Fibroblast of peridontal ligament (primary cell): ENCODE measurements at regions not wholly inside any gene's neighbourhood (a gene's known extent, or its start where the extent isn't known, plus 50 kb on each side); places are given as distances from the start of the nearest gene placed in this dataset.
A peak's percentile ranks its signal among the peaks of the same experiment; 100 is the strongest.
"Not testable (repeated sequence)": the region's sequence is repeated elsewhere in the genome, so short reads cannot be mapped to it uniquely, and the experiment has no call there.

ENCODE experiments used
- DNase-seq: peaks from one replicate; pipeline ENCODE4 v3.0.0-alpha.2; 2010; ENCODE audit errors: extremely low read depth

GRCh38 chr3:106303766-106304165 lies 435.0 kb upstream of the CBLB start:
- DNase-seq, result no peak

GRCh38 chr3:106305127-106305526 lies 436.3 kb upstream of the CBLB start:
- DNase-seq, result peak; percentile 14

- DNase-seq, result peak; percentile 24
These were observed 437.1 kb upstream of the CBLB start for GRCh38 chr3:106305882-106306435.

GRCh38 chr3:106309274-106309673 lies 440.5 kb upstream of the CBLB start:
- no peak for DNase-seq

- DNase-seq, result not testable (repeated sequence)
These were observed 441.0 kb upstream of the CBLB start for GRCh38 chr3:106309798-106310197.

- no peak for DNase-seq
These were observed 448.6 kb upstream of the CBLB start for GRCh38 chr3:106317141-106318055.

GRCh38 chr3:106321438-106321837 lies 452.6 kb upstream of the CBLB start:
- not testable (repeated sequence) for DNase-seq

- no peak for DNase-seq
These were observed 454.8 kb upstream of the CBLB start for GRCh38 chr3:106323586-106323985.

GRCh38 chr3:106326941-106327695 lies 458.3 kb upstream of the CBLB start:
- DNase-seq, result peak; percentile 64

- DNase-seq, result no peak
These were observed 458.8 kb upstream of the CBLB start for GRCh38 chr3:106327696-106328025.

- DNase-seq, result no peak
These were observed 459.4 kb upstream of the CBLB start for GRCh38 chr3:106328224-106328623.

GRCh38 chr3:106329521-106329920 lies 460.7 kb upstream of the CBLB start:
- no peak for DNase-seq

- DNase-seq, result no peak
These were observed 462.8 kb upstream of the CBLB start for GRCh38 chr3:106331636-106332035.

GRCh38 chr3:106332129-106332528 lies 463.3 kb upstream of the CBLB start:
- no peak for DNase-seq

GRCh38 chr3:106332884-106333283 lies 464.1 kb upstream of the CBLB start:
- no peak for DNase-seq

GRCh38 chr3:106333911-106334618 lies 465.3 kb upstream of the CBLB start:
- DNase-seq, result peak; percentile 79

GRCh38 chr3:106336619-106337018 lies 467.8 kb upstream of the CBLB start:
- DNase-seq, result no peak

GRCh38 chr3:106337116-106337515 lies 468.3 kb upstream of the CBLB start:
- DNase-seq, result peak; percentile 16

- DNase-seq, result peak; percentile 17
These were observed 469.9 kb upstream of the CBLB start for GRCh38 chr3:106338582-106339214.

GRCh38 chr3:106339551-106339950 lies 470.7 kb upstream of the CBLB start:
- no peak for DNase-seq

GRCh38 chr3:106341087-106341486 lies 472.3 kb upstream of the CBLB start:
- DNase-seq, result no peak
